GM06990 (cell line): ENCODE measurements at regions not wholly inside any gene's neighbourhood (a gene's known extent, or its start where the extent isn't known, plus 50 kb on each side); places are given as distances from the start of the nearest gene placed in this dataset.

Experiments
- DNase-seq: peaks from one replicate; pipeline ENCODE4 v3.0.0-alpha.2; 2011; ENCODE audit not compliant: insufficient read length; ENCODE audit errors: extremely low read depth
- H3K27me3 ChIP-seq: replicated peaks from 2 replicates; pipeline ENCODE4 v1.6.0; 2011; ENCODE audit warnings: low read length; ENCODE audit not compliant: control insufficient read depth, insufficient read depth
- H3K36me3 ChIP-seq: 2 replicates; pipeline ENCODE4 v1.5.1; 2011; ENCODE audit warnings: low read length; ENCODE audit not compliant: control insufficient read depth, insufficient read depth
- H3K4me3 ChIP-seq: replicated peaks from 2 replicates; pipeline ENCODE4 v1.5.1; 2011; ENCODE audit warnings: low read depth, mild to moderate bottlenecking, control low read depth, low read length
- TF ChIP-seq, protein P1 (sequence below): IDR thresholded peaks from 2 replicates; pipeline ENCODE4 v1.5.1; 2011; ENCODE audit warnings: low read length, control low read depth, mild to moderate bottlenecking, inconsistent platforms; ENCODE audit not compliant: insufficient read depth, poor library complexity, severe bottlenecking

DNA sequence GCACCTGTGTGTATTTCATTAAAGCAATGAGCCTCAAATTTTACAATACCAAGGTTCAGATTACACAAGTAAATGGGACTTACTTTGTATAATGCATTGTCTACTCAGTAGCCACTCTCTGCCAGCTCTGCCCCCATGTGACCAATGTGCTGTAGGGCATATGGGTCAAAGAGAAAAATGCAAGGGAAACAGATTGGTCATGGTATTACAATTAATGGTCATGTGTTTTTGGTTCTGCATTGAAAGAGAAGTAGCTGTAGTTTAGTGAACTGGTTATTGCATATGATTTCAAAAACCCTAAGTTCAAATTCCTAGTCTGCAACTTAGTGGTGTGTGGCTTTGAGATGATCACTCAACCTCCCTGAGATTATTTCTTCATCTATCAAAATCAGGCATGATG, 545.4 kb downstream of the SUCLA2 start:
- H3K4me3 ChIP-seq: no peak overlapping the region
- TF ChIP-seq, protein P1, sequence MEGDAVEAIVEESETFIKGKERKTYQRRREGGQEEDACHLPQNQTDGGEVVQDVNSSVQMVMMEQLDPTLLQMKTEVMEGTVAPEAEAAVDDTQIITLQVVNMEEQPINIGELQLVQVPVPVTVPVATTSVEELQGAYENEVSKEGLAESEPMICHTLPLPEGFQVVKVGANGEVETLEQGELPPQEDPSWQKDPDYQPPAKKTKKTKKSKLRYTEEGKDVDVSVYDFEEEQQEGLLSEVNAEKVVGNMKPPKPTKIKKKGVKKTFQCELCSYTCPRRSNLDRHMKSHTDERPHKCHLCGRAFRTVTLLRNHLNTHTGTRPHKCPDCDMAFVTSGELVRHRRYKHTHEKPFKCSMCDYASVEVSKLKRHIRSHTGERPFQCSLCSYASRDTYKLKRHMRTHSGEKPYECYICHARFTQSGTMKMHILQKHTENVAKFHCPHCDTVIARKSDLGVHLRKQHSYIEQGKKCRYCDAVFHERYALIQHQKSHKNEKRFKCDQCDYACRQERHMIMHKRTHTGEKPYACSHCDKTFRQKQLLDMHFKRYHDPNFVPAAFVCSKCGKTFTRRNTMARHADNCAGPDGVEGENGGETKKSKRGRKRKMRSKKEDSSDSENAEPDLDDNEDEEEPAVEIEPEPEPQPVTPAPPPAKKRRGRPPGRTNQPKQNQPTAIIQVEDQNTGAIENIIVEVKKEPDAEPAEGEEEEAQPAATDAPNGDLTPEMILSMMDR: peak; percentile 28
- no peaks in the 10 kb centered on the region for H3K36me3 ChIP-seq
- no peaks in the 10 kb centered on the region for H3K27me3 ChIP-seq
- DNase-seq: no peak

DNA sequence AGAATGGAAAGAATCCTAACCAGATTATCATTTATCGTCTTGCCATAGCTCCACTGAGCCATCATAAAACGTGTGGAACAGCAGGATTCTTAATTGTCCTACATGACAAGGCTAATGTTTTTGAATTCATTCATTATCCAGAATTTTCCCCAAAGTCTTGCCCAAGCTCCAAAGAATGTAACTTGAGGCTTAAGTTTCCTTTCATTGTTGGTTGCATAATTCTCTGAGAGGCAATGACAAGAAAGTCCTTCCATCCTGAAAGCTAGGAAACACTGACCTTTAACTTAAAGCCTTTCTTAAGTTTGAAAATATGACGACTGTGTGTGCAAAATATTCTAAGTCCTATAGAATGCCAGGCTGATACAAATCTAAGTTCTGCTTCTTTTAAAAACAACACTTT, 546.1 kb downstream of the SUCLA2 start:
- no peak for DNase-seq
- TF ChIP-seq, protein P1: no peak
- H3K27me3 ChIP-seq: no peaks in the 10 kb centered on the region
- H3K4me3 ChIP-seq: no peak overlapping the region
- H3K36me3 ChIP-seq: no peaks in the 10 kb centered on the region

DNA sequence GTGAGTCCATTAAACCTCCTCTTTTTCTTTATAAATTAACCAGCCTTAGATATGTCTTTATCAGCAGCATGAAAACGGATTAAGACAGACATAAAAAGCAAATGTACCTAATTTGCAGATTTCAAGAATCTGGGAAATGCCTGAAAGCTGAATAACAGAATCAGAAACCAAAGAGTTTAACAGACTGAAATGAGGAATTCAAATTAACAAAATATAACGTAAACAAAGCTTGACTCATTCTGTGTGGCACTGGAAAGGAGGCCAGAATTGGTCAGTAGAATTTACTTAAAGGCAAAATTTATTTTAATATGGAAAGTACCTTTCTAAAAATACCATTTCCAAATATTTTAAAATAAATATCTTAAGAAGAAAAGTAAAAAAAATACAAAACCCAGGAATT, 540.6 kb upstream of the HTR2A start:
- DNase-seq: no peak
- Histone ChIP-seq H3K27me3 (no peaks in the 10 kb centered on the region), H3K36me3 (no peaks in the 10 kb centered on the region), H3K4me3 (no peak overlapping the region)
- TF ChIP-seq, protein P1: no peak

DNA sequence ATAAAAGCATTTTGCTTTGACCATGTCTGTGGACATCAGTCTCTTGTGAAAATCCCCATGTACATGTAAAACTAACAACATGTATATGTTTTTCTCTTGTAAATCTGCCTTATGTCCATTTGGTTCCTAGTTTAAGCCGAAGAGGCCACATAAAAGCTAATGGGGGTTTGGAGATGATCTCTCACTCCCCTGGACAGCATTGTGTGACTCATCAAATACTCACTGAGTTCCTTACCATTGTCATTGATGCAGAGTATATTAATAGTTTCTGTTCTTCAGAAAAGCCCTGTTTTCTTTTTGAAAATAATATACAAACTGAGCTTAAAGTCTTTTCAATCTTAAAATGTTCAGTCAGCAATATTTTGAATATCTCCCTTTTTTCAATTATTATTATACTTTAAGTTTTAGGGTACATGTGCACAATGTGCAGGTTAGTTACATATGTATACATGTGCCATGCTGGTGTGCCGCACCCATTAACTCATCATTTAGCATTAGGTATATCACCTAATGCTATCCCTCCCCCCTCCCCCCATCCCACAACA, 536.7 kb upstream of the HTR2A start:
- H3K4me3 ChIP-seq: no peak overlapping the region
- TF ChIP-seq, protein P1: no peak
- no peak for DNase-seq
- no peaks in the 10 kb centered on the region for H3K27me3 ChIP-seq
- H3K36me3 ChIP-seq: no peaks in the 10 kb centered on the region

DNA sequence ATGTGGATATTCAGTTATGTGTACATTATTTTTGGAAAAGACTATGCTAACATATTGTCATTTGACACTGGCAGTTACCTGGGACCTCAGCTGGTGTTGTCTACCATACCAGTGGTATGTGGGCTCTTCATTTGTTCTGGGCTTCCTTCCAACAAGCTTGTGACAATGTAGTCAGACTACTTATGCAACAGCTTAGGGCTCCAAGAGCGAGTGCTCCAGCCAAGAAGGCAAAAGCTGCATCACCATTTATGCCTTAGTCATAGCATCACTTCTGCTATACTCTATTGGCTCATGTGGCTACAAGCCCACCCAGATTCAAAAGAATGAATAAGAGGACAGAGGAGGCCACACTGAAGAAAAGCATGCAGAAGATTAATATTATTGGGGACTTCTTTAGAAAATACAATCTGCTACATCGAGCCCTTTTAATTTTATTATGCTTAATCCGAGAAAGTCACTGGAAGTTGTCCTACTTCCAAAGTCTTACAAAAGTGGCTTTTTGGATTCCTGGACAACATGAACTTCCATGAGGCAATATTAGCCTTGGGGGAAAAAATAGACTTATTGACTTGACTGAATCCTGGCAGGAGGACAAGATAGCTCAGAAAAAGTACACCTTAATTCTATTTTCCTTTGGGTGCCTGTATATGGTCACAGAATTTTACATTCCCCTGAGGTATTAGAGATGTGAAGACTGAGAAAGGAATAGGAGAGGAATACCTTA, 529.4 kb upstream of the HTR2A start:
- TF ChIP-seq, protein P1: no peak
- Histone ChIP-seq H3K27me3 (no peaks in the 10 kb centered on the region), H3K4me3 (no peak overlapping the region), H3K36me3 (no peaks in the 10 kb centered on the region)
- no peak for DNase-seq

DNA sequence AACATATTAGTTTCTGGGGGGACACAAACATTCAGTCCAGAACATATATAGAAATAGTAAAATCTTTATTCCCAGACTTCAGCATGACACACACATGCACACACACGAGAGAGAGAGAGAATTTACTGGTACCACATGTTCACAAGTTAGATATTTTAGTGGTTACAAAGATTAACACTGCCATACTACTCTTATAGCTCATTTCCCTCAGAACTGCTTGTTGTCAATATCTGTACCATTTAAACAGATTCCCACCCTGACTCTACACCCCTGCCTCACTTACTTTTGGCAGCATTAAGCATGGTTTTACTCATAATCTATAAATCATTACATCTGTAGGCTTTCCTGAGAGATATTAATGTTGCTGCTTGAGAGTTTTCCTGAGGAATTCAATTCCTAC, 524.7 kb upstream of the HTR2A start:
- H3K4me3 ChIP-seq: no peak overlapping the region
- TF ChIP-seq, protein P1: no peak
- H3K27me3 ChIP-seq: no peaks in the 10 kb centered on the region
- no peaks in the 10 kb centered on the region for H3K36me3 ChIP-seq
- DNase-seq: no peak
